ENCODE measurements at regions not wholly inside any gene's neighbourhood (a gene's known extent, or its start where the extent isn't known, plus 50 kb on each side); places are given as distances from the start of the nearest gene placed in this dataset.

DNA sequence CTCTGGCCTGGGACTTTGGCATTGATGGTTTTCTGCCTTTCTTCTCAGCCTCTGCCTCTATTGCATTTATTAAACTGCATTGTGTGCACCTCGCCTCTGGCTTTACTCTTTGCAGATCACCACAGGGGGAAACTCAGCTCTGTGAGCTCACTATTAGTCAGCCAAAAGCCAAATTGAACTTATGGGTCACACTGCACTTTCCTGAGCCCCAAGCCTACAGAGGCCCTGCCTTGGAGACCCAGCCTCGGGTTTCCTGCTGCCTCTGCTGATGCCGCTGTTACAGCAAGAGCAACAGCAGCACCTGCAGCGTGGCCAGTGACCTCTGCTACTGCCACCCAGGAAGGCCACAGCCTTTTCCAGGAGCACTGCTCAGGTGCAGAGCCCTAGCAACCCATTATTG is 122.5 kb downstream of the DAD1 start:
- TF ChIP-seq POLR2A (IDR thresholded peaks at IDR 0.05) (no peak), POLR2AphosphoS5 (IDR thresholded peaks at IDR 0.05) (no peak), EP300 (IDR thresholded peaks at IDR 0.05) (no peak)
- TF ChIP-seq, protein P1, sequence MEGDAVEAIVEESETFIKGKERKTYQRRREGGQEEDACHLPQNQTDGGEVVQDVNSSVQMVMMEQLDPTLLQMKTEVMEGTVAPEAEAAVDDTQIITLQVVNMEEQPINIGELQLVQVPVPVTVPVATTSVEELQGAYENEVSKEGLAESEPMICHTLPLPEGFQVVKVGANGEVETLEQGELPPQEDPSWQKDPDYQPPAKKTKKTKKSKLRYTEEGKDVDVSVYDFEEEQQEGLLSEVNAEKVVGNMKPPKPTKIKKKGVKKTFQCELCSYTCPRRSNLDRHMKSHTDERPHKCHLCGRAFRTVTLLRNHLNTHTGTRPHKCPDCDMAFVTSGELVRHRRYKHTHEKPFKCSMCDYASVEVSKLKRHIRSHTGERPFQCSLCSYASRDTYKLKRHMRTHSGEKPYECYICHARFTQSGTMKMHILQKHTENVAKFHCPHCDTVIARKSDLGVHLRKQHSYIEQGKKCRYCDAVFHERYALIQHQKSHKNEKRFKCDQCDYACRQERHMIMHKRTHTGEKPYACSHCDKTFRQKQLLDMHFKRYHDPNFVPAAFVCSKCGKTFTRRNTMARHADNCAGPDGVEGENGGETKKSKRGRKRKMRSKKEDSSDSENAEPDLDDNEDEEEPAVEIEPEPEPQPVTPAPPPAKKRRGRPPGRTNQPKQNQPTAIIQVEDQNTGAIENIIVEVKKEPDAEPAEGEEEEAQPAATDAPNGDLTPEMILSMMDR (IDR thresholded peaks at IDR 0.05) = no peak
